C4-2B (cell line): ENCODE measurements at regions not wholly inside any gene's neighbourhood (a gene's known extent, or its start where the extent isn't known, plus 50 kb on each side); places are given as distances from the start of the nearest gene placed in this dataset.

Source experiments
- CTCF ChIP-seq: fragments of 450-650 bp; conservative IDR thresholded peaks from 2 replicates; pipeline ENCODE4 v1.5.1; 2017; ENCODE audit warnings: mild to moderate bottlenecking
- ZFX ChIP-seq: fragments of 450-650 bp; IDR thresholded peaks from 2 replicates; pipeline ENCODE4 v1.6.1; 2017

DNA sequence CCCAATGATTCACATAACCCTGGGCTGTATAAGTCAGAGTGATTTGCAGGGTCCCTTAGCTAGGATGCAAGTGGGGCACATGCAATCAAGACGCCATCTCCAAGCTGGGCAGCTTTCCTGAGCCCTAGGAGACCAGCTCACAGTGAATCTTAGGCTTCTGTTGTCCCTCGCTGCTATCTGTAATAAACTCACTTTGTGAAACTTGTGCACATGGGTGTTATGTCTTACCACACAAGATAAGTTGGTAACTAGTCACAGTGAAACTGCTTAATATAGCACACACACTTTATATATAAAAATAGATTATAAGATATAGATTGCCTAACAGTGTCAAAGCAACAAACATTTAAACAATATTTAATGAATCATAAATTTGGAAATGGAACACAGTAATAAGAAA lies 658.5 kb downstream of the SLCO4C1 start:
- TF ChIP-seq CTCF (no peak), ZFX (no peak)
